ENCODE measurements at regions not wholly inside any gene's neighbourhood (a gene's known extent, or its start where the extent isn't known, plus 50 kb on each side); places are given as distances from the start of the nearest gene placed in this dataset.
"Not testable (repeated sequence)": the region's sequence is repeated elsewhere in the genome, so short reads cannot be mapped to it uniquely, and the experiment has no call there.

GRCh38 chr5:164224772-164225171, 719.4 kb downstream of the MAT2B start:
- DNase-seq: no peak

DNA sequence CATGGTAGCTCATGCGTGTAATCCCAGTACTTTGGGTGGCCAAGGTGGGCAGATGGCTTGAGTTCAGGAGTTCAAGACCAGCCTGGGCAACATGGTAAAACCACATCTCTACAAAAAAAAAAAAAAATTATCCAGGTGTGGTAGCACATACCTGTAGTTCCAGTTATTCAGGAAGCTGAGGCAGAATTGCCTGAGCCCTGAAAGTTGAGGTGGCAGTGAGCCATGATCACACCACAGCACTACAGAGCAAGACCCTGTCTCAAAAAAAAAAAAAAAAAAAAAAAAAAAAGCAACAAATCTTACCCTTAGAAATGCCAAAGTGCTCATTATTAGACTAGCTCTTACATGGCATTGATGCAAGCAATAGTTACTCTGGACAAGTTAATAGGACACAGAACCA, 724.9 kb downstream of the MAT2B start:
- DNase-seq: no peak

- no peak for DNase-seq
Measured at GRCh38 chr5:164233791-164234190, 728.4 kb downstream of the MAT2B start.

DNA sequence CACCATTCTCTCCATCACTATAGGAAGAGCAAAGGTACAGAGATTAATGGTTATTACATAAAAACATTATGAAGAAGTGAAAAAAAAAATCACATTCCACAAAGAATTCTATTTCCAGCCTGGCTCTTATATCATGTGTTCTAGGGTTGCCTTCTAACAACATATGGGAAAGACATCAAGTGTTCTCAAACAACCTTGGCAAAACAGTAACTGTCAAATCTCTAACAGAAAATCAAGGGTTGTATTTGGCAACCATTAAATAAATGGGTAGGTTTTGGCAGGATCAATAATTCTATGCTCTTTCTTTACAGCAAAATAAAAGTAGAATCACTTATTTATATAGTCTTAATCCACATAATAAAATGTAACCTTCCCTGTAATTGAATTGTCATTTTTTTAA, 728.9 kb downstream of the MAT2B start:
- no peak for DNase-seq

DNA sequence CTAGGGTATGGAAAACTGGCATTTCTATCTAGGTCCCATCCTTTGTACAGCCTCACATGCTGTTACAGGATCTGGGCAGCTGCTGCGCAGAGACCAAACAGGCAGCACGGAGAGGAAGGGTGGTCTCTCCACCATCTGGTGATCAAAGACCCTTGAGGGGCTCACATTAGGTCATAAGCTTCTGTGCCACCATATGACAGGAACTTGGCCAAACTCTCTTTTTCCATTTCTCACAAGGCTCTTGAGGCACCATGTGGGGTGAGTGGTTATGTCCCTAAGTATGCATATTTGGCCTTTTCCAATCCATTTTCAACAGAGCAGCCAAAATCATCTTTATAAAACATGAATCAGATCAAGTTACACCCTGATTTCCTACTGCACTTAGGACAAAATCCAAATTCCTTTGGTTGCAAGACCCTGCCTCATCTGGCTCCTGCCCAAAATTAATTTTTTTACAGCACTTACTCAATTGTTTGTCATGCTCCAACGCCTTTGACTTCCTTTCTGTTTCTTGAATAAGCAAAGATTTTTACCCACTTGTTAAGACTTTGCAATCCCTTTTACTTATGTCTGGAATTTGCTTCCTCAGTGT, 730.0 kb downstream of the MAT2B start:
- DNase-seq: no peak

GRCh38 chr5:164237486-164237885, 732.1 kb downstream of the MAT2B start:
- DNase-seq: no peak

DNA sequence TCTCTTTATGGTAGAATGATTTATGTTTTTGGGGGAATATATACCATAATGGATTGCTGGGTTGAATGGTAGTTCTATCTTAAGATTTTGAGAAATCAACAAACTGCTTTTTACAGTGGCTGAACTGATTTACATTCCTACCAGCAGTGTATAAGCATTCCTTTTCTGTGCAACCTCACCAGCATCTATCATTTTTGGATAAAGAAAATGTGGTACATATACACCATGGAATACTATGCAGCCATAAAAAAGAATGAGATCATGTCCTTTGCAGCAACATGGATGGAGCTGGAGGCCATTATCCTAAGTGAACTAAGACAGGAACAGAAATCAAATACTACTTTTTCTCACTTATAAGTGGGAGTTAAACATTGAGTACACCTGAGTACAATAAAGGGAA, 746.4 kb downstream of the MAT2B start:
- DNase-seq: not testable (repeated sequence)

- DNase-seq: no peak
Measured at GRCh38 chr5:164253764-164254163, 748.3 kb downstream of the MAT2B start.

- no peak for DNase-seq
Measured at GRCh38 chr5:164255598-164256213, 750.3 kb downstream of the MAT2B start.

GRCh38 chr5:164256351-164256750, 750.9 kb downstream of the MAT2B start:
- DNase-seq: no peak

DNA sequence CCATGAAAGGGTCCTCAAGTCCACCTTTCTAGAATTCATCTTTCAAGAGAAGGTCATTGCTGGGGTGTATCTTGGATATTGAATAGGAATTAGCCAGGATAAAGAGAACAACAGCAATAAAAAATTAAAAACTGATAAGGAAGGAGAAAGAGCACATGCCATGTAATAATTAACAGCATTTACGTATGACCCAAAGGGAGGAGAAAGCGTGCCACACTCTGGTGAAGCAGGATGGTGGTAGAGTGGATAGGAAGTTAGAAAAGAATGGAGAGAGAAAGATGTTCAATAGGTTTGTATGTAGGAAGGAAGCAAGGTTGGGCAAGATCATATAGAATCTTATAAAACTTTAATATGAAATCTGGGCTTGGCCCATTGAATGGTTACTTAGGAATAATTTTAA, 751.5 kb downstream of the MAT2B start:
- no peak for DNase-seq

DNA sequence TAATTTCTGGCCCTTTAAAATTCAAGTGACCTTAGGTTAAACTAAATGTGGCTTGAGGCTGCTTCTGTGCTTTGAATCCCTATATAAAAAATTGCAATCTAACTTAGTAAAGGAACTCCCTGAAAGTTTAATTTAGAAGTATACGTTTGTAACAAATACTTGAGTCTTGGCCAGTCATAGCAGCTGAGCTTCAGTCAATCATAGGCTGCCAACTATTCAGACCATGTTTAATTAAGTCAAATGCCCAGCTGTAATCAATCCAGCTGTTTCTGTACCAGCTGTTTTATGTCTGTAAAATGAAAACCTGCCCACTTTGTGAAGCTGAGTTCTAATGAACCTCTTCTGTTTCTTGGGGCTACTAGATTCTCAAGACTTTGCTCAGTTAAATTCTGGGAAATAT, 760.1 kb downstream of the MAT2B start:
- no peak for DNase-seq

DNA sequence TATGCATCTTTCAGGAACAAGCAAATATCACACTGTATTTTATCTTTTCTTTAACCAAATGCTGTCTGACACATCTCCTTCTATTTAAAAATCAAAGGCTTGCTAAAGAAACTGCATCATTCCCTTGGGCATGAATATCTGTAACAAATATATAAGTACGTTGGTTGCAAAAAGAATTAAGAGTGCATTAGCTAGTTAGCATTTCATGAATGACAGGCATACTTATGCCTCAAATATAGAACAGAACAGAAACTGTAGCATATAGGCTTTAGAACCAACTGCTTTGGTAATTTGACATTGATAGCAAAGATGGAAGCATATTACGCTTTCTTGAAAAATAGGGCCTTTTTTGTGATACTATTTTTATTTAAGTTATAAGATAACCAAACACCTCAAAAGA, 761.2 kb downstream of the MAT2B start:
- DNase-seq: no peak

DNA sequence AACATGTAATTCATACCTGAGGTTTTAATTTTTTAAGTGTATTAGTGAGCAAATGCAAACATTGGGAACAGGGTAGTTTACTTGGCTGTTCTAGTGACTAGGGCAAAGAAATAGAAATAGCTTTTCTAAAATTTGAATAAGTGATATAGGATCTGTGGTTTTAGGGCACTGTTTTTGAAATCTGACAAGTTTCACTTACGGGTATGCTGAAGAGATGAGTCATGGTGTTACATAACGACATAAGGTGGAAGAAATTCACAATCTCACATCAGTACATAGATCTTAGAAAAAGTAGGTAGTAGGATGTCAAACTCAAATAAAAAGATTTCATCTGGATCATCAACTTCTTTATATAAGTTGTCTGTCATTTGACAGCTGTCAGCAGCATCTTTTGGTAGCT, 772.3 kb downstream of the MAT2B start:
- DNase-seq: no peak

DNA sequence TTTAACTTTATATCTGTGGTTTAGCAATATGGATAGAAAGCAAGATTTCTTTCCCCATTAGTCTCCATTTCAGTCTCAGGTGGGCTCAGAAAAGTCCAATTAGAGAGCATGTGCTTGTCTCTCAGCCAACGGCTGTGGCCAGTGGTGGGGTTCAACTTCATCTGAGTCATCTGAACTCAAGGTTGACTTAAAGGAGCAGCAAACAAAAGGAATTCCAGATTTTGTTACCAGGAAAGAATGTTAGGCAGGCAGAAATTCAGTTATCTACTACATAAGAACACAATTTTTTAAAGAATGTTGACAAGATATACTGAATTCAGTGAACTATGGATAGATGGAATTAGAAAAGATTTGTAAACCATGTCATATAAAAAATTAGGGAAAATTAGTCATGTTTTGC, 784.1 kb downstream of the MAT2B start:
- no peak for DNase-seq

GRCh38 chr5:164296603-164297080, 791.2 kb downstream of the MAT2B start:
- no peak for DNase-seq

- no peak for DNase-seq
Measured at GRCh38 chr5:164298165-164298564, 792.7 kb downstream of the MAT2B start.

DNA sequence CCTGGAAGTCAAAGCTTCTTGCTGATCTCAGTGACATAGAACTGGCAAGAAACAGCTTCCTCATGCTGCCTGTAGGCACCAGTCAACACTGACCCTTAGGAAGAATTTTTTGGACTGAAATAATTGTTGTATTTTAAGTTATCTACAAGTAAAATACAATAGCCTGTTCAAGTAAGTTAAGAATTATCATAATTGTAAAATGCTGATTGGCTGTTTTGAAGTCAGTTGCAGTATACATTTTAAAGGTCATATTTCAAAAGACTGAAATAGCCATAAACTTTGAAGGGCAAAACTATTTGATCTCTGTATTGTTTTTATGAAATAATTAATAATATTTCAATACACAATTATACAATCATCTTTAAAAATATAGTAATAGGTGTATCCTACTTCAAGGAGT, 794.9 kb downstream of the MAT2B start:
- no peak for DNase-seq

DNA sequence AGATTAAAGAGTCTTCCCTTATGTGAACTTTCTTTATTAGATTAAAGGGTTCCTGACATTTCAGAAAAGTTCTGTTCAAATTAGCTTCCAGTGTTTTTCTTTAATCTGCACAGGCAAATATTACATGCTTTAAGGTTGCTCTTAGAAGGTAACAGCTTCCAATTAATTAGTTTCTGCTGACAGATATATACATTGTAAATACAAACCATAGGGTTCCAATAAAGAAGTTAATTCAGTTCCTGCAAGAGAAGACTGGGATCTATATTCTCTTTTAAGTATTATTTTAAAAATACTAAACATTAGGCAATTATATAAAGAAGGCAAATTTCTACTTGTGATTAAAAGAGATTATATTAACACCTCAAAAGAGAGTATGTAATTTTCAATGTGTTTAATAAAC, 795.7 kb downstream of the MAT2B start:
- no peak for DNase-seq

DNA sequence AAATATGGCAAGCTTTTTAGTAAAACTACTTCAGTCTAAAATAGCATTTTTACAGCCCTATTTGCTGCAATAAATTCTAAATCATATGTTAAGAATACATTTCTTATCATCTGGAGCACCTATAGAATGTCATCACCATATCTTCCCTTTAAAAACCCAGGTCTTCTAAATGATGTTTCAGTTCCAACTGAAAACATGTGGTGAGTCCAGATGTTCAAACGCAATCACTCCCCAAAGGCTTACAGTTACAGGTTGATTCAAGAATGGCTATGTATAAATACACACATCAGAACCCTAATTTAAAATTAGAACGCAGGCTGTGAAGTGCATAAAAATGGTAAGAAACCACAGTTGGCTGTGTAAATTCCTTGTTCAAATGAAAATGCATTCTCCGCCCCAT, 796.3 kb downstream of the MAT2B start:
- no peak for DNase-seq

DNA sequence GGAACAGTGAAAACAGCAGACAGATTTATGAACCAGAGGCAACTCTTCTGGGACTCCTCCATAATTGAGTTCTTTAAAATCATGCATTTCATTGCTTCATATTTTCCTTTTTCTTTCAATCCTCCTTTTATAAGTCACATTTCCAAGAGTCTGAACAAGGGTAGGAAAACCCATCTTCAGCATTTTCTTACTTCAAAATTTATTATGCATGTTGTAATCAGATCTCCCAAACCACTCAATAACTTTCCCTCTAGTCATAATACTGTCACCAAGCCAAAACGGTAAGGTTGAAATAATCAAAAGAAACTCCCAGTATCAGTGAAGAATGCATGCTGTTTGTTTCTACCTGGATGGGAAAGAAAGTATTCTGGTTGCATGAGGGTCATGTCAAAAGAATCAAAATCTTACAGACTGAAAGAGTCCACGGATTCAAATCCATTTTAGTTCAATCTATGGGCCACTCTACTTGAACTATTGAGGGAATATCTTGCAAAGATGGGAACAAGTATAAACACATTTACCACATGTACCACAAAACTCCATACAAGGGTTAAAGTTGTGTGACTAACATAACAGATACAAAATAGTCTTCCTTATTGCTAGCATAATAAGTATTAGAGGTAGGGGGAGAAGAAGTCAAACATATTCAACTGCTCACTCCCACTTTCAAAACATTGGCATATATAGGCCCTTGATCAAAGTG, 797.3 kb downstream of the MAT2B start:
- no peak for DNase-seq

DNA sequence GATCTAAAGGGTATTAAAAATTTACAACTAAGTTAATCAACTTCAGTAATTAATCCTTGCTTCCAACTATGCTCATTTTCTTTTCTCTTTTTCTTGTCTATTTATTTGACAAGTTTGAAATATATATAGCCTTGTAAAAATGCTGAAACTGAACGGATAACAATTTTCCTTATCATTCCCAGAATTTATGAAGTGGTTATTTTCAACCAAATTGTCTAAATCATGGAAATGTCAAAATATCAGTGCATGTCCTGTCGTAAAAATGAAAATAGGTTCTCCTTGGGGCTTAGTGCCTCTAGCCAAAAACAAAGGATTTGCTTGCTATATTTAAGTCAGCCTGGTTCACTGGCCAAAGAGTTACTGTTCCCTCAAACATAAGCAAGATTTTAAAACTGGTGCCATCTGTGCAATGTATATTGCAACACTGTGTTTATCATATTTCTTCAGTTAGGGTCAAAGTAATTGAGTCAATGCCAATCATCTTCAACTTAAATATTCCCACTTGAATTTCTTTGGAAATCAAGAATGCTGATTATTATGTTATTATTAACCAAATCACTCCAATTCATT, 798.3 kb downstream of the MAT2B start:
- DNase-seq: no peak

- no peak for DNase-seq
Measured at GRCh38 chr5:164306662-164307061, 801.2 kb downstream of the MAT2B start.

GRCh38 chr5:164312801-164313200, 807.4 kb downstream of the MAT2B start:
- no peak for DNase-seq

All from stimulated activated CD4-positive, alpha-beta T cell treated with anti-CD3 and anti-CD28 coated beads, Interleukin-2, amount 100 ng/mL, for 48 hours (primary cell).